GM12892 (cell line): ENCODE measurements at regions not wholly inside any gene's neighbourhood (a gene's known extent, or its start where the extent isn't known, plus 50 kb on each side); places are given as distances from the start of the nearest gene placed in this dataset.

Experiments
- POLR2A ChIP-seq: IDR thresholded peaks from 2 replicates; pipeline ENCODE4 v1.6.1; 2011; ENCODE audit warnings: low read depth, low read length, control low read depth
- POLR2AphosphoS5 ChIP-seq: IDR thresholded peaks from 2 replicates; pipeline ENCODE4 v1.6.1; 2011; ENCODE audit warnings: low read depth, low read length, control low read depth
- TAF1 ChIP-seq: IDR thresholded peaks from 2 replicates; pipeline ENCODE4 v1.6.1; 2011; ENCODE audit warnings: low read depth, mild to moderate bottlenecking, control low read depth, low read length, borderline replicate concordance

DNA sequence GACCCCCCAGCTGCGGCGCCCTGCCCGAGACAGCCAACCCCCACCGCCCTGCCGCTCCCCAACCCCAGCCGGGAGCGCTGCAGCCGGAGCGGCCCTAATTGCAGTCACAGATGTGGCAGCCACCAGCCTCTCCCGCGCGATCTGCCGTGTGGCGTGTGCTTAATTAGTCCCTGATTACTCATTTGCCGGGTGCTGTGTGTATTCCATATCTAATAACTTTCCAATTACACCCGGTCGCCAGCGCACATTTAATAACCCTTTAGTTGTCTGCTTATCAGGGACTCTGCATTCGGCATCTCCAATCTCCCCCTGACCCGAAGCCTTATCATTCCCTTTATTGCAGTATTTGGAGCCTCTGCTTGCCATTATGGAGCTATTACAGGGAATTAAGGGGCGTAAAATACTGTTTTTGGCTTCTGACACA is 236.7 kb upstream of the CIBAR2 start:
- TF ChIP-seq POLR2AphosphoS5: no peak
- TF ChIP-seq POLR2A: no peak
- TF ChIP-seq TAF1: no peak
